Effector memory CD8-positive, alpha-beta T cell (primary cell): ENCODE measurements at regions not wholly inside any gene's neighbourhood (a gene's known extent, or its start where the extent isn't known, plus 50 kb on each side); places are given as distances from the start of the nearest gene placed in this dataset.

Experiments
- ATAC-seq: fragments of 150-1000 bp; cut with Tn5 transposase; replicated peaks from 2 replicates; pipeline ENCODE4 v1.10.0; 2021; ENCODE audit warnings: mild to moderate bottlenecking, moderate library complexity
- DNase-seq, 3 experiments: peaks; one replicate each; pipeline ENCODE4 v3.0.0; 2021
- H3K27ac Mint-ChIP-seq, 2 donors: one replicate each; pipeline ENCODE4 v1.8.0; 2022; ENCODE audit warnings: mild to moderate bottlenecking in 2 of 2, mixed read lengths in 2 of 2, moderate library complexity in 2 of 2
- H3K27me3 Mint-ChIP-seq, 2 donors: one replicate each; pipeline ENCODE4 v1.8.0; 2022; ENCODE audit warnings: mixed read lengths in 2 of 2
- H3K36me3 Mint-ChIP-seq: one replicate; pipeline ENCODE4 v1.8.0; 2022; ENCODE audit warnings: mild to moderate bottlenecking, moderate library complexity, mixed read lengths; ENCODE audit not compliant: insufficient read depth
- H3K4me1 Mint-ChIP-seq, 2 donors: one replicate each; pipeline ENCODE4 v1.8.0; 2022; ENCODE audit warnings: low read depth in 2 of 2, mixed read lengths in 2 of 2
- H3K4me3 Mint-ChIP-seq, 2 donors: one replicate each; pipeline ENCODE4 v1.8.0; 2022; ENCODE audit warnings: mild to moderate bottlenecking in 2 of 2, mixed read lengths in 2 of 2, moderate library complexity in 2 of 2
- H3K9me3 Mint-ChIP-seq, 2 donors: one replicate each; pipeline ENCODE4 v1.8.0; 2022; ENCODE audit warnings: mixed read lengths in 2 of 2

- Mint-ChIP-seq H3K4me1 (no peaks in the 10 kb centered on the region), H3K36me3 (no peaks in the 10 kb centered on the region), H3K4me3 (no peak overlapping the region), H3K27me3 (no peaks in the 10 kb centered on the region), H3K27ac (no peak overlapping the region), H3K9me3 (no peaks in the 10 kb centered on the region)
- DNase-seq (no peak), ATAC-seq (no peak)
Measured at GRCh38 chr2:156852210-156852609, 405.3 kb upstream of the GALNT5 start.

GRCh38 chr2:156852681-156853080 lies 404.8 kb upstream of the GALNT5 start:
- no peak overlapping the region for H3K4me3 Mint-ChIP-seq
- no peak overlapping the region for H3K27ac Mint-ChIP-seq
- no peaks in the 10 kb centered on the region for H3K27me3 Mint-ChIP-seq
- ATAC-seq: no peak
- no peaks in the 10 kb centered on the region for H3K4me1 Mint-ChIP-seq
- no peak for DNase-seq
- H3K9me3 Mint-ChIP-seq: no peaks in the 10 kb centered on the region
- H3K36me3 Mint-ChIP-seq: no peaks in the 10 kb centered on the region

GRCh38 chr2:156864325-156864724 lies 393.2 kb upstream of the GALNT5 start:
- no peak overlapping the region for H3K4me3 Mint-ChIP-seq
- H3K36me3 Mint-ChIP-seq: no peaks in the 10 kb centered on the region
- DNase-seq (no peak), ATAC-seq (no peak)
- H3K9me3 Mint-ChIP-seq: no peaks in the 10 kb centered on the region
- no peaks in the 10 kb centered on the region for H3K27me3 Mint-ChIP-seq
- H3K4me1 Mint-ChIP-seq: no peaks in the 10 kb centered on the region
- H3K27ac Mint-ChIP-seq: no peak overlapping the region

GRCh38 chr2:156864753-156865152 lies 392.8 kb upstream of the GALNT5 start:
- H3K9me3 Mint-ChIP-seq: no peaks in the 10 kb centered on the region
- DNase-seq: no peak
- no peaks in the 10 kb centered on the region for H3K4me1 Mint-ChIP-seq
- no peak overlapping the region for H3K4me3 Mint-ChIP-seq
- H3K27ac Mint-ChIP-seq: no peak overlapping the region
- no peak for ATAC-seq
- no peaks in the 10 kb centered on the region for H3K36me3 Mint-ChIP-seq
- no peaks in the 10 kb centered on the region for H3K27me3 Mint-ChIP-seq

- H3K27ac Mint-ChIP-seq: no peak overlapping the region
- DNase-seq (no peak), ATAC-seq (no peak)
- no peaks in the 10 kb centered on the region for H3K27me3 Mint-ChIP-seq
- H3K36me3 Mint-ChIP-seq: no peaks in the 10 kb centered on the region
- H3K9me3 Mint-ChIP-seq: no peaks in the 10 kb centered on the region
- H3K4me3 Mint-ChIP-seq: no peak overlapping the region
- H3K4me1 Mint-ChIP-seq: no peaks in the 10 kb centered on the region
Measured at GRCh38 chr2:156867201-156867600, 390.3 kb upstream of the GALNT5 start.

GRCh38 chr2:156874707-156875106 lies 382.8 kb upstream of the GALNT5 start:
- Mint-ChIP-seq H3K36me3 (no peaks in the 10 kb centered on the region), H3K27ac (no peak overlapping the region), H3K9me3 (peaks cover 0 to 3% of the 10 kb centered on the region in 2 donors), H3K4me1 (no peaks in the 10 kb centered on the region), H3K4me3 (no peak overlapping the region), H3K27me3 (no peaks in the 10 kb centered on the region)
- ATAC-seq (no peak), DNase-seq (no peak)

GRCh38 chr2:156883804-156884203 lies 373.7 kb upstream of the GALNT5 start:
- ATAC-seq: no peak

GRCh38 chr2:156884216-156884615 lies 373.3 kb upstream of the GALNT5 start:
- Mint-ChIP-seq H3K36me3 (no peaks in the 10 kb centered on the region), H3K27ac (no peak overlapping the region), H3K9me3 (no peaks in the 10 kb centered on the region), H3K27me3 (no peaks in the 10 kb centered on the region), H3K4me1 (no peaks in the 10 kb centered on the region), H3K4me3 (no peak overlapping the region)
- no peak for ATAC-seq
- DNase-seq: no peak

More at GRCh38 chr2:156883804-156884203, 373.7 kb upstream of the GALNT5 start:
- DNase-seq: no peak
- Mint-ChIP-seq H3K9me3 (no peaks in the 10 kb centered on the region), H3K27ac (no peak overlapping the region), H3K4me3 (no peak overlapping the region), H3K27me3 (no peaks in the 10 kb centered on the region), H3K4me1 (no peaks in the 10 kb centered on the region), H3K36me3 (no peaks in the 10 kb centered on the region)

- no peaks in the 10 kb centered on the region for H3K4me1 Mint-ChIP-seq
- no peaks in the 10 kb centered on the region for H3K9me3 Mint-ChIP-seq
- H3K4me3 Mint-ChIP-seq: no peak overlapping the region
- DNase-seq (no peak), ATAC-seq (no peak)
- H3K27ac Mint-ChIP-seq: no peak overlapping the region
- no peaks in the 10 kb centered on the region for H3K36me3 Mint-ChIP-seq
- peaks cover 10 to 18% of the 10 kb centered on the region in 2 donors for H3K27me3 Mint-ChIP-seq
Measured at GRCh38 chr2:156890529-156891148, 366.9 kb upstream of the GALNT5 start.

- Mint-ChIP-seq H3K4me3 (no peak overlapping the region), H3K4me1 (no peaks in the 10 kb centered on the region), H3K27ac (no peak overlapping the region), H3K9me3 (no peaks in the 10 kb centered on the region), H3K36me3 (no peaks in the 10 kb centered on the region), H3K27me3 (peaks cover 10 to 18% of the 10 kb centered on the region in 2 donors)
- ATAC-seq: no peak
- DNase-seq: no peak
Measured at GRCh38 chr2:156891609-156892008, 365.9 kb upstream of the GALNT5 start.

GRCh38 chr2:156892467-156893281 lies 364.8 kb upstream of the GALNT5 start:
- Mint-ChIP-seq H3K27me3 (peaks cover 10 to 18% of the 10 kb centered on the region in 2 donors), H3K4me3 (no peak overlapping the region), H3K27ac (no peak overlapping the region), H3K36me3 (no peaks in the 10 kb centered on the region), H3K4me1 (no peaks in the 10 kb centered on the region), H3K9me3 (no peaks in the 10 kb centered on the region)
- ATAC-seq (no peak), DNase-seq (no peak)

- H3K4me3 Mint-ChIP-seq: no peak overlapping the region
- H3K4me1 Mint-ChIP-seq: no peaks in the 10 kb centered on the region
- no peak for ATAC-seq
Measured at GRCh38 chr2:156896294-156896693, 361.2 kb upstream of the GALNT5 start.

GRCh38 chr2:156897548-156897947 lies 360.0 kb upstream of the GALNT5 start:
- Mint-ChIP-seq H3K27me3 (peaks cover 3 to 4% of the 10 kb centered on the region in 2 donors), H3K27ac (no peak overlapping the region), H3K9me3 (peaks cover 0 to 3% of the 10 kb centered on the region in 2 donors), H3K4me3 (no peak overlapping the region), H3K36me3 (no peaks in the 10 kb centered on the region), H3K4me1 (no peaks in the 10 kb centered on the region)
- ATAC-seq (no peak), DNase-seq (no peak)

More at GRCh38 chr2:156896294-156896693, 361.2 kb upstream of the GALNT5 start:
- Mint-ChIP-seq H3K27me3 (peaks cover 9 to 10% of the 10 kb centered on the region in 2 donors), H3K36me3 (no peaks in the 10 kb centered on the region), H3K27ac (no peak overlapping the region), H3K9me3 (peaks cover 0 to 3% of the 10 kb centered on the region in 2 donors)
- DNase-seq: no peak

GRCh38 chr2:156901373-156902031 lies 356.0 kb upstream of the GALNT5 start:
- H3K27me3 Mint-ChIP-seq: no peaks in the 10 kb centered on the region
- H3K27ac Mint-ChIP-seq: no peak overlapping the region
- no peak overlapping the region for H3K4me3 Mint-ChIP-seq
- no peaks in the 10 kb centered on the region for H3K4me1 Mint-ChIP-seq
- H3K9me3 Mint-ChIP-seq: peaks cover 0 to 3% of the 10 kb centered on the region in 2 donors
- no peaks in the 10 kb centered on the region for H3K36me3 Mint-ChIP-seq
- ATAC-seq (no peak), DNase-seq (no peak)
